CD4-positive, alpha-beta T cell treated with Interleukin-4 for 4 hours (primary cell): ENCODE measurements at regions not wholly inside any gene's neighbourhood (a gene's known extent, or its start where the extent isn't known, plus 50 kb on each side); places are given as distances from the start of the nearest gene placed in this dataset.
A peak's percentile ranks its signal among the peaks of the same experiment; 100 is the strongest.

ENCODE experiments used
- DNase-seq: peaks from one replicate; pipeline ENCODE4 v3.0.0-alpha.2; 2020

DNA sequence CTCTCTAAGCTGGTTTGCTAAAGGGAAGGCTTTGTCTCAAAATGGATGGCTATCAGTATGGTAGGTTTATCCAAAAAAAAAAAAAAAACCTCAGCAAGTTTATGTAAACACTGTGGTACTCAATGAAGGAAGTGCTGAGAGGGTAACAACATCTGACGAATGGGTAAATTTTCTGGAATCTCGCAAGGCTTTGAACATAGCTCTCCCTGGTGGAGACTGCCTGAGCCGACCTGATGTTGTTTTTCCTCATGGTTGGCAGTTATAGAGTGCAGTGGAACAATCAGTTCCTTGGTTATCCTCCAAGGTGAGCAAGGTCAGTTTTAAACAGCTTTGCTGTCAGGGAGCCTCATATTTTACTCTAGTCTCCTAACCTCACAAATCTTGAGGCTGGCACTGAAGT is 94.6 kb downstream of the ZPLD1 start:
- no peak for DNase-seq

DNA sequence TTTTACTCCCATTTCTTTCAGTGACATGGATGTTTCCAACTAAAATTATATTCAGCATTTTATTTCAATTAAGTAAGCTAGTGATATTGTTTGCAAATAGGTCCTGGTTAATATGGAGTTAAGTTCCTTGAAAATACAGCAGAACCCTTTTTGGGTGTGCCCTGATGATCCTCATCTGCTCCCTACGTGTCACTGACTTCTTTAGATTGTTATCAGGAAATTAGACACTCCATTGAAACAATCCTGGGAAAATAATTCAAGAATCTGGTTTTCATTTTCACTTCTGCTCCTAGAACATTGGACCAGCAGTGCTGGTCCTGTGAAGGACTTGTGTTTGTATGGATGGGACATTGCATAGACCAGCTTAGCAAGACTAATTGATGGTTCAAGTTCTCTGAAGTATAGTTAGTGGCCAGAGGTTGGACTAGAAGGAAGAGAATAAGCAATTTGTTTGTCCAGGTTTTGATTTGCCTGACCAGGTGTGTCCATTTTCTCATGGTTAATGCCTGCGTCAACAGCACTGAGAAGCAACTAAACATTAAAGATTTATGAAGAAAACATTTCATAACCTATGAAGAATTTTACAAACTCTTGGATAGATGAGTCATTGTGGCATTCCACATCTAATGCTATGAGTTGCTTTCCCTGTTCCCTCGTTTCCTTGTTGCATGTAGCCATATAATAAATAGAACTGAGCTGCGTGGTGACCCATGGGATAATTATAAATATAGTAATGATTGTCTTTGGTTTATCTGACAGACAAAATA is 95.8 kb downstream of the ZPLD1 start:
- DNase-seq = no peak

DNA sequence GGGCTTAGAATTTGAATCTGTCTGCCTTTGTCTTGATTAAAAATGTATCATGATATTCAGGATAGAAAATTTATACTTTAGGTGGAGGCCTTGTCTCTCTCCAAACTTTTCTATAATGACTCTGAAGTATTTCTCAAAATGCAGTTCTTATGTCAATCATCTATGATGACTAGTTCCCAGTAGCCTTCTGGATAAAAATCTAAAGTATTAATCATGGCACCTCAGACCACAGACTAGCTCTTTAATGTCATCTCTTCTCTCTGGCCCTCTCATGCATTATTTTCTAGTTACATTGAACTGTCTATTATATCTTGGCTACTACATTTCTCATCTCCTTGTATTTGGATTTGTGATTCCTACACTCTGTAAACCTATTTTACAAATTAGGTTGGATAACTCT is 96.9 kb downstream of the ZPLD1 start:
- no peak for DNase-seq

DNA sequence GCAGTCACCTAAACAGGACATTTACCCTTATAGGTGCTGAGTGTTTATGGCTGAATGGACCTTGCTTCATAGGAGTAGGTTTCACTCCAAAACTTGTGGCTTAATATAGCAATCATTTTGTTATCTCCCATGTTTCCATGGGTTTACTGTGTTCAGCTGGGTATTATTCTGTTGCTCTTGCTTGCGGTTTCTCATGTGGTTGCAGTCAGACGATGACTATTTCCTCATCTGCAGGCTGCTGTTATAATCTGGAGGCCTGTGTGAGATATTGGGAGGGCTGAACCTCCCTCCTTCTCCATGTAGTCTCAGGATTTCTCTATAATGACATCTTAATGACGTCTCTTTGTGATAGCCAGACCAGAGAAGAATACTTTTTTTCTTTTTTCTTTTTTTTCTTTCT is 98.1 kb downstream of the ZPLD1 start:
- peak; percentile 10 for DNase-seq

DNA sequence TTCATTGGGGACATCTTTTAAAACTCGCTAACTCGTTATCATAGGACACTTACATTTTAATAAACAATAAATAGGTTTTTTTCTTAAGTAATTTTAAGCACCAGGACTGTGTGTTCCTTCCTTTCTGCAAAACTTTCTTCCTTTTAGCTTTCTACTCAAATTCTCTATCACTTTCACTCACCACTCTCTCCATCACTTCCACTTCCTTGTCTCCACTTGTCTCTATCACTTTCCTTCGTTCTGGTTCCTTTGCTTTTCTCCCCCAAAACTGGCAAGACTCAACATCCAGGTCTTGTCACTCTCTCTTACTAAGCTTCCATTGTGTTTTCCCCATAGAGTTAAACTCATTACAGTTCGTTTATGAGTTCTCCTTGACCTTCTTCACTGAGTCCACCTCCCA is 99.0 kb downstream of the ZPLD1 start:
- DNase-seq = no peak

- peak; percentile 13 for DNase-seq
Measured at GRCh38 chr3:102536456-102536855, 101.6 kb downstream of the ZPLD1 start.

DNA sequence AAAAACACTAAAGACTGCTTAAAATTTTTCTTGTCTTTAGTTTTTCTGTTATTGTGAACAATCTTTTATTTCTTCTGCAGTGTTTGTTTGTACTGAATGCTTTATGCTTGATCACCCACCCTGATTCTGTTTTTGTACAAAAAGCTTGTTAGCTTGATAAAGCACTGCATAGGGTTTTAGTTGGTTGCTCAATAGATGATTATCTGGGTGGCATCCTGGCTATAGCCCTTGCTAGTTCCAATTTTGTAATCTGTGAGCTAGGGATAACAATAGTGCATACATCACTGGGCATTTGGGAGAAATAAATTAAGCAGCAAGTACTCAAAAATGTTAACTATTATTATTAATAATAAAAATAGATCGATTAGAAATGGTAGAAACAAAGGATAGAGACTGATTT is 102.3 kb downstream of the ZPLD1 start:
- DNase-seq = no peak

GRCh38 chr3:102544741-102545140 is 109.9 kb downstream of the ZPLD1 start:
- DNase-seq = no peak

GRCh38 chr3:102545276-102545675 is 110.5 kb downstream of the ZPLD1 start:
- DNase-seq = no peak

- no peak for DNase-seq
Measured at GRCh38 chr3:102553876-102554275, 119.1 kb downstream of the ZPLD1 start.

DNA sequence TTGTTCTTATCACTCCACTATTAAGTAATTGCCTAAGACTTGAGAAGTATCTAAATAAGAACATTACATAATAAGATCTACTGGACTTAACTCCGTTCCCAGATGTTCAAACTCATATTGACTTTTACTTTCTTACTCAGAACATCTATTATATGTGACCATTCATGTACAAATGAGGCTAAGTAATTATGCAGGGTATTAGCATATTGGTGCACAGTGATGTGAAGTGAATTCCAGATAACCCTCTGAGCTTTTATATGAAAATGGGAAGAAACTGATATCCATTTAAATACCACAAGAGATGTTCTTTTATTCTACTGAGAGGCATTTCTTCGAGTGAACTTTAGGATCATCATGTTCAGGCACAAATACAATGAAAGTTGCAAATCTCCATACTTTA is 135.7 kb downstream of the ZPLD1 start:
- no peak for DNase-seq

GRCh38 chr3:102571006-102571405 is 136.2 kb downstream of the ZPLD1 start:
- no peak for DNase-seq

DNA sequence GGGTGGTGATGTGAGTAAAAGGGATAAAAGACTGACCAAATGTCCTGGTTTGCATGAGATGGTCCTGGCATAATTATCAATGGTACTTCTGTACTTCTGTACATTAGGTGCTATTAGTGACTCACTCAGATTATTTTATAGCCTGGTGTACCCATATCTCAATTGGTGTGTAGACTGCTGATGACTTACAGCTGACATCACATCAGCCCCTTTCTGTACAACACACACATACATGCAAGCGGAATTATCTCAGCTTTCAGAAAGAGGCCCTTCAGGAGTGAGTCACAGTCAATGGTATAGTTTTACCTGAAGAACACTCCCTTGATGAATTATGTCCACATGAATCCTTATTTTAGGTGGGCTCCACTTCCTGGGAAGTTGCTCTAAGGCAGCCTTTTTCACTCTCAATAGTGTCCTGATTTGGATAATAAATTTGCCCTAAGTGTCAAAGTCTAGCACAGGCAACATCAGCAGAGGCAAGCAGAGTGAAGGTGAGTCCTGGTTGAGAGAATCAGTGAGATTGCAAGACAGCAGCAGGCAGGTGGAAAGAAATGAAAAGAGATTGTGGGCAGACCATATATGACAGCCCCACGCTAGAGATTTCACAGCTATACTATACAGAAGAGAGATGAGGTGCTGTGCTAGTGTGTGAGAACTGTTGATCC is 137.0 kb downstream of the ZPLD1 start:
- DNase-seq = no peak

- DNase-seq = no peak
Measured at GRCh38 chr3:102573483-102574028, 138.7 kb downstream of the ZPLD1 start.

DNA sequence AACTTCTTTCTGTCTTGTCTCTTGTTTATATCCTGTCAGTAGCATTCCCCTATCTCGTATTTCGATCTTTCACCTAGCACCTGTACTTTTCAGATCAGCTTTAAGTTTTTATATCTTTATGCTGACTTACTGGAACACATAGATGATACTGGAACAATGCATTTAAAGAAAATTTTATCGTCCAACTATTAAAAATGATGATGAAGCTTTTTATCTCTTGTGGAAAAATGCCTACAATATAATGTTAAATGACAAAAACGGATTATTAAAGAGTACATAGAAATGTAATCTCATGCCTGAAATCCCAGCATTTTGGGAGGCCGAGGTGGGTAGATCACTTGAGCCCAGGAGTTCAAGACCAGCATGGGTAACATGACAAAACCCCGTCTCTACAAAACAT is 139.5 kb downstream of the ZPLD1 start:
- no peak for DNase-seq

- DNase-seq = no peak
Measured at GRCh38 chr3:102576651-102577050, 141.8 kb downstream of the ZPLD1 start.

GRCh38 chr3:102577082-102577789 is 142.4 kb downstream of the ZPLD1 start:
- DNase-seq = no peak

DNA sequence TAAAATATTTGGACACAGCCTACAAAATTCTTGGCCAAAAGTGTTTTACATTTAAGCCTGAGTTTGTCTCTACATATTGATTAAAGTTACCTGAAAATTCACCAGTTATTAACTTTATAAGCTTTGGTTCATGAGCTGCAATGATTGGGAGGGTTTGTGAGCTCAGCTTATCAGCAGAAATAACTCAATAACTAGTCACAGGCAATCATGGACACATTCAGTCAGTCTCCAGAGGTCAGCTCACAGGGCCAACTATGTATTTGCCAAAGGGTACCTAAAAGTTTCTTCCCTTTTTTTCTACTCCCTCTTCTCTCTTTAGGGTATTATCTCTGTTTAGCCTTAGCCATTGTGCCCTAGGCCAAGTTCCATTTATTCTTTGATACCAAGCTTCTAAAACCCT is 145.9 kb downstream of the ZPLD1 start:
- DNase-seq = no peak

DNA sequence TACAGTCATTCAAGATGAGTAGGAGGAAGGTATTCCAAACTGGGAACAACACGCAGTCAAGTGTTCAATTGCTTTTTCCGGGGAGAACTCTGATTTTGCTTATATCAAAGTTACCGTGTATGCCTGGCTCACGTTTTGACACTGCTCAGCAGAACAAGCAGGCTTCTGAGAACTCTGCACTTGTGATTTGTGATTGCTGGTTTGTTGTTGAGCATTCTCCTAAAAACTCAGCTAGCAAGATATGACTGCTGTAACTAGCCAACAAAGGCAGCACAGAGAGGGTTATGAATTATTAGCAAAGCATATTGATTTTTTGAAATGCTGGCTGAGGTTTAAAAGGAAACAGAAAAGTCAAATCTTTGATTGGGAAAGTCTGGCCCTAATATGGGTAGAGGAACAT is 151.7 kb downstream of the ZPLD1 start:
- DNase-seq = no peak

DNA sequence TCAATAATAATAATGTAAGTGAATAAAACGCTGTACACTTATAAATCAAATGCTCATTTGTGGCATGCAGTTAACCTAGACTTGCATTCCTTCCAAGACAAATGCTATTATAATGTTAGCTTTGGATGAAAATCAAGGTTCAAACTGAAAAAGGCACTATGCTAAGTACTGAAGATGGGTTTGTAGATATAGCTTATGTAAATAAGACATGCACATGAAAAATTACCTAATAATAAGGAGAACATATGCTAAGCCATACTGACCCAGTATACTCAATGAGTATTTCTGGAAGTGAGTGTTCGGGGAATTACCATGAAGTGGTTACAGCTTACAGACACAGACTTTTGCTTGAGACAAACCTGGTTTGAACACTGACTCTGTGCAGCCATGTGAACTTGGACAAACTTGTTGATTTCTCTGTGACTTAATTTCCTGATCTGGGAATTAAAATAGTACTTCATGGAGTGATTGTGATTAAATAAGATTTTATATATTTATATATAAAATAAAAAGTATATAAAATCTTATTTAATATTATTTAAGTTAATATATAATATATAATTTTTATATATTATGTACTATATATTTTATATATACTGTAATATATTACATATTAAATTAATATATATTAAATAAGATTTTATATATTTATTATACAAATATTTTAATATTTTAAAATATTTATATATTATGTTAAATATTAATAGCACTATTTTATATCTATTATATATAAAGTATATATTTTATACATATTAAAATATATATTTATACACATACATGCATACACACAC is 159.2 kb downstream of the ZPLD1 start:
- DNase-seq = no peak

GRCh38 chr3:102595057-102595456 is 160.2 kb downstream of the ZPLD1 start:
- no peak for DNase-seq

DNA sequence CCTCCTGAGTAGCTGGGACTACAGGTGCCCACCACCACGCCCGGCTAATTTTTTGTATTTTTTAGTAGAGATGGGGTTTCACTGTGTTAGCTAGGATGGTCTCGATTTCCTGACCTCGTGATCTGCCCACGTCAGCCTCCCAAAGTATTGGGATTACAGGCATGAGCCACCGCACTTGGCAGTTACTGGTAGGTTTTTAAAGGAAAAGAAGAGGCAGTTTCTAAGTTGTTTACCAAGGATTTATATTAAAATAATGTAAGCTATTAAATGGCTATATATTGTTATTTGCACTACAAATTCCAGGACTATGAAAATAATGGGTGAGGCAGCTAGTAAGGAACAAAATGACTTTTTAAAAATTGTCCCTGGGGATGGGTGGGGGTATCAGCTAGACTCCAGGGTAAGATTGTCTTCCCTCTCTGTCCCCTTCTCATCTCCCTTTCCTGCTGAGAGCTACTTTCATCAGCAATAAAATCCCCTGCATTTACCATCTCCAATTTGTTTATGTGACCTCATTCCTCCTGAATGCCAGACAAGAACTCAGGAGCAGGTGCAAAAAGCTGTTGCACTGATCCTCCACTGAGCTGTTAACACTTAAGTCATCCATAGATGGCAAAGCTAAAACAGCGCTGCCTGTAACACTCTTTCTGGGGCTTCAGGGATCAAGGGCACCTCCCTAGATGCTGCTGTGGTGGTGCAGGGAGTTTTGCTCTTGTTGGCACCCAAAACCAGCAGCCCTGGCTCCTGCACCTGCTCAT is 165.2 kb downstream of the ZPLD1 start:
- DNase-seq = no peak
